GM13977 (cell line): ENCODE measurements at regions not wholly inside any gene's neighbourhood (a gene's known extent, or its start where the extent isn't known, plus 50 kb on each side); places are given as distances from the start of the nearest gene placed in this dataset.

Experiments used
- DNase-seq: peaks from one replicate; pipeline ENCODE4 v3.0.0; 2012; ENCODE audit warnings: low spot score
- in situ Hi-C: fragments of 300-500 bp; cut with MboI; formaldehyde crosslinking; loops from one replicate; pipeline ENCODE4 v1.12.0; 2022; ENCODE audit warnings: low sequenced_read_pairs, low pct_unique_long_range_greater_than_20kb, mixed read lengths, inconsistent platforms; ENCODE audit not compliant: unreplicated experiment
- TF ChIP-seq, protein P1 (sequence below): IDR thresholded peaks from 2 replicates; pipeline ENCODE4 v1.5.1; 2012; ENCODE audit warnings: mild to moderate bottlenecking, control low read depth; ENCODE audit not compliant: insufficient read depth; ENCODE audit errors: extremely low read depth, missing control alignments

DNA sequence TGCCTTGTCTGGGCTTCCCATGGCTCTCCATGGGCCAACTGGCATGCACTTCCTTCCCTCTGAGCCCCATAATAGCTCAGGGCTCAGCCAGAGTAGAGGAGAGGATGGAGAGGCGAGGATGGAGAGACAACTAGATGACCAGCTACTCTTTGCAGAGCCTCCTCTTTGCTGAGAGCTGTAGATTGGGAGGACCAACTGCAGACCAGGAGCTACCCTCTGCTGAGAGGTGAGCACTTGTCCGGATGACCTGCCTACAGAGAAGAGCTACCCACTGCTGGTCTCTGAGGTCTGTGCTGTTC is 58.0 kb upstream of the ETV3 start:
- in situ Hi-C loops: loop anchor here (10.0 to 25.0 kb wide), 2 partner anchors 166 to 289 kb away; no protein-coding TSS in a partner anchor
- no peak for DNase-seq
- TF ChIP-seq, protein P1, sequence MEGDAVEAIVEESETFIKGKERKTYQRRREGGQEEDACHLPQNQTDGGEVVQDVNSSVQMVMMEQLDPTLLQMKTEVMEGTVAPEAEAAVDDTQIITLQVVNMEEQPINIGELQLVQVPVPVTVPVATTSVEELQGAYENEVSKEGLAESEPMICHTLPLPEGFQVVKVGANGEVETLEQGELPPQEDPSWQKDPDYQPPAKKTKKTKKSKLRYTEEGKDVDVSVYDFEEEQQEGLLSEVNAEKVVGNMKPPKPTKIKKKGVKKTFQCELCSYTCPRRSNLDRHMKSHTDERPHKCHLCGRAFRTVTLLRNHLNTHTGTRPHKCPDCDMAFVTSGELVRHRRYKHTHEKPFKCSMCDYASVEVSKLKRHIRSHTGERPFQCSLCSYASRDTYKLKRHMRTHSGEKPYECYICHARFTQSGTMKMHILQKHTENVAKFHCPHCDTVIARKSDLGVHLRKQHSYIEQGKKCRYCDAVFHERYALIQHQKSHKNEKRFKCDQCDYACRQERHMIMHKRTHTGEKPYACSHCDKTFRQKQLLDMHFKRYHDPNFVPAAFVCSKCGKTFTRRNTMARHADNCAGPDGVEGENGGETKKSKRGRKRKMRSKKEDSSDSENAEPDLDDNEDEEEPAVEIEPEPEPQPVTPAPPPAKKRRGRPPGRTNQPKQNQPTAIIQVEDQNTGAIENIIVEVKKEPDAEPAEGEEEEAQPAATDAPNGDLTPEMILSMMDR: no peak

DNA sequence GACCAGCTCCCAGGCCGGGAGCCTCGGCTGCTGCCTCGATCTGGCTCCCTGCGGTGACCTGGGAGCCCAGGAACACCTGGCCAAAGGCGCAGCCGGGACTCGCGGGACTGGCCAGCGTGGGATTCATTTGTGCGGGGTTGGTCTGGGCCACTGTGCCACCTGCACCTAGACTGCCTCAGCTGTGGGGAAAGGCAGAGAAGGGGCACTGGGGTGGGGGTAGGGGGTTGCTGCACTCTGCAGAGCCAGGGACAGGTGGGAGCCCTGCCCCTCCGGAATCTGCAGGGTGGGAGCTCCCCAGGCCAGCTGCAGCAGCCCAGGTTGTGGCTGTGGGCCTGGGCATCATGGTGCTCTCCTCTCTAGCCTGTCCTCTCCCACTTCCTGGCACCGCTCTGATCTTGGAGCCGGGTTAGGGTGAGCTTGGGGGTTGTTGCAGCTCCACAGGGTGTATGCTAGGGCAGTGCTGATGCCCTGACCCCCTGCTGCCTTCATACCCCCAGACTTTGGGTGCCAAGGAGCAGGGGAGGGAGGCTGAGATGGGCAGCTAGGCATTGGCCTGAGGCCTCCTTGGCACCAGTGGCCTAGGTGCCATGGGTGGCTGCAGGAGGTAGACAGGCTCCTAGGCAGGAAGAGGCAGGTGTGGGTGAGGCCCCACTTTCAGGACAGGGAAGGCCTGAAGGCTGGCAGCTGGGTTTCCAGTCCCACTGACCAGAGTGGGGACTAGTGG is 57.5 kb upstream of the ETV3 start:
- no peak for DNase-seq
- in situ Hi-C loops: loop anchor here (10.0 to 25.0 kb wide), 2 partner anchors 167 to 289 kb away; no protein-coding TSS in a partner anchor
- TF ChIP-seq, protein P1: no peak

DNA sequence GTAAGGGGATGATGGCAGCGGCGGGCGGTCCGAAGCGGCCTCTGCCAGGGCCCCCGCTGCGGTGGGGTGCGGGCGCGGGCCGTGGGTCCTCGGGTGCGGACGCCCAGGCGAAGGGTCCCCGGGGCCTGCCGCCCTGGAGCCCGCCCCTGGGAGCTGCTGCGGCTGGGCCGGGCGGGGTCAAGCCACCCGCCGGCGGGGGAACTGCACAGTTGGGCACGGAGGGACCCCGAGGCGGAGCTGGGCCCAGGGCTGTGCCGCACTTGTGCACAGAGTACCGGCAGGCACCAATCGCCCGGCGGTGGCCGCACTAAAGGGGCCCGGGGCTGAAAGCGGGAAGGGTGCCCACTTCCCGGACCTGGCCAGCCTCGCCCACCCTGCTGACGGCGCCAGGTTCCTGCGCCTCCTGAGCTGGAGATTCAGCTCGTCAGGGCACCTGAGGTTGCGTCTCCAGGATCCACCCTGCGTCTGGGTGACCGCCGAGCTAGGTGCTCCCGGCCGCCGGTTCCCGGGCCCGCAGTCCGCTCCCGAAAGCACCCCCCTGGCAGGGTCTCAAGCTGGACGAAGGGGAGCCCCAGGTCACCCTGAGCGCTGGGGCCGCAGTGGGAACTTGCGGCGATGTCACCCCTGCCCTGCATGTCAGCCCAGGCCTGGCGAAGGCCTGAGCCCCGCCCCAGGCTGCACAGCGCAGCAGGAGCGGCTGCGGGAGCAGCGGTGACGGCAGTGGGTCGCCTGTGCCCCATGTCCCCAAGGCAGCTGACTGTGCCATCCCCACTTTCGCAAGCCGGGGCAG is 56.7 kb upstream of the ETV3 start:
- in situ Hi-C loops: loop anchor here (10.0 to 25.0 kb wide), 2 partner anchors 167 to 290 kb away; no protein-coding TSS in a partner anchor
- no peak for DNase-seq
- TF ChIP-seq, protein P1: no peak

DNA sequence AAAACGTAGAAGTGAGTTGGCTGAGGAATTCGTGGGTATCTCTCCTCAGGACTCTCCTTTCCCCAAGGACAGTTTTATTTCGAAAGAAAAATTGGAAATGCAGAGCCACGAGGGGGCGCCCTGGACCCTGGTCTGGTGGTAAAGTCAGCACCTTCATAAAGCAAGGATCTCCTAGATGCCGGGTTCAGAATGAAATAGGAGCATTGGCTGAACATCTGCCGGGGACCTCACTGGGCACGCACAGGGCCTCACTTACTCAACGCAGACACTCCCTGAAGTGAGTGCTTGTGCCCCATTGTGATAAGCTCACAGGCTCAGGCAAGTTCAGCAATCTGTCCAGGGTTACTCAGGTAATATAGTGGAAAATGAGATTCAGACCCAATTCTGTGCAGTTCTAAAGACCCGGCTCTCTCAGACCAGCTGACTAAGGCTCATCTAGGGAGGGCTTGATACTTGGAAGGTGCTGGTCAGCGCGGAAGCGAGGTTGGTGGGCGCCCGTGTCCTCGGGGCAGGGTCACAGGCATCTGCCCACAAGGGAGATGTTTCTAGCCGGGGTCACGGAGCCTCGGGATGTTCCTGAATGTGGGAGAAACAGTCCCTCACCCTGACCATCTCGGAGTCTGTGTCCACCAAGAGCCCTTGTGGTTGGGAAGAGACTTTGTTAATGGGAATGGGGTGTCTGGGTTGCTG is 55.7 kb upstream of the ETV3 start:
- in situ Hi-C loops: loop anchor here (10.0 to 25.0 kb wide), 2 partner anchors 168 to 291 kb away; no protein-coding TSS in a partner anchor
- TF ChIP-seq, protein P1: peak; percentile 80
- DNase-seq: peak; percentile 70

DNA sequence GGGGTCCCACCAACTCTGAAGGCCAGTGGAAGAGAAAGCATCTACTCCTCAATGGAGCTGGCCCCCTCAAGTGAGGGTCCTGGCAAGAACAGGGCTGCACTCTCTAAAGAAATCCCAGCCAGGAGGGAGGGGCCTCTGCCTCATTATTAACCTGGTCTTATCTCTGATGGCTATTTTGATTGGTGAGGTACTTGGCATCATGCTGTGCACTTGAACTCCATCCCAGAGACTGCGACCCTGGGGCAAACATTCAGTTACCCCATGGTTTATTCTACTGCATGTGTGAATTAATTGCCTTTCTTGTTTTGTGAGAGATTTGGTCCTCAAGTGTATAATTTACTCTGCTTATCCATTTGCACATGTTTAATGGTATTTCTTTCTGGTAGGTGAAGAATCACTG is 55.0 kb upstream of the ETV3 start:
- DNase-seq: no peak
- in situ Hi-C loops: loop anchor here (10.0 to 25.0 kb wide), 2 partner anchors 169 to 292 kb away; no protein-coding TSS in a partner anchor

More for the DNA sequence above, 55.0 kb upstream of the ETV3 start:
- TF ChIP-seq, protein P1: no peak
